RWPE2 (cell line): ENCODE measurements at regions not wholly inside any gene's neighbourhood (a gene's known extent, or its start where the extent isn't known, plus 50 kb on each side); places are given as distances from the start of the nearest gene placed in this dataset.

ENCODE experiments used
- ATAC-seq: fragments of 200-7000 bp; cut with Tn5 transposase; 3 replicates; pipeline ENCODE4 v1.9.1; 2021; ENCODE audit warnings: low read depth
- DNase-seq: peaks from one replicate; pipeline ENCODE4 v3.0.0-alpha.2; 2020; ENCODE audit warnings: low spot score
- H3K27ac ChIP-seq: fragments of 450-650 bp; 2 replicates; pipeline ENCODE4 v1.5.1; 2017; ENCODE audit warnings: mild to moderate bottlenecking; ENCODE audit not compliant: poor library complexity, severe bottlenecking
- H3K27me3 ChIP-seq: fragments of 250-450 bp; sonication (Bioruptor Pico); 2 replicates; pipeline ENCODE4 v1.5.1; 2021; ENCODE audit warnings: mild to moderate bottlenecking, moderate library complexity; ENCODE audit not compliant: insufficient read depth, poor library complexity, severe bottlenecking
- H3K36me3 ChIP-seq: fragments of 250-450 bp; sonication (Bioruptor Pico); 2 replicates; pipeline ENCODE4 v1.5.1; 2020; ENCODE audit warnings: low read depth, mild to moderate bottlenecking, moderate library complexity
- H3K4me1 ChIP-seq: fragments of 250-450 bp; sonication (Bioruptor Pico); 2 replicates; pipeline ENCODE4 v1.5.1; 2021; ENCODE audit warnings: mild to moderate bottlenecking, moderate library complexity; ENCODE audit not compliant: insufficient read depth, poor library complexity, severe bottlenecking
- H3K4me3 ChIP-seq: fragments of 250-450 bp; sonication (Bioruptor Pico); 2 replicates; pipeline ENCODE4 v1.5.1; 2021; ENCODE audit warnings: mild to moderate bottlenecking, moderate library complexity; ENCODE audit not compliant: severe bottlenecking
- H3K9me3 ChIP-seq: fragments of 250-450 bp; sonication (Bioruptor Pico); 2 replicates; pipeline ENCODE4 v1.5.1; 2021; ENCODE audit warnings: mild to moderate bottlenecking, moderate library complexity; ENCODE audit not compliant: severe bottlenecking
- CTCF ChIP-seq: fragments of 450-650 bp; IDR thresholded peaks from one replicate; pipeline ENCODE4 v1.5.1; 2017; ENCODE audit warnings: mild to moderate bottlenecking, moderate library complexity; ENCODE audit not compliant: poor library complexity, severe bottlenecking

GRCh38 chr6:163715846-163716245 lies 301.3 kb downstream of the QKI start:
- H3K36me3 ChIP-seq, result no peaks in the 10 kb centered on the region
- H3K4me1 ChIP-seq, result no peaks in the 10 kb centered on the region
- ATAC-seq (no peak), DNase-seq (no peak)
- H3K27me3 ChIP-seq, result no peaks in the 10 kb centered on the region
- no peak overlapping the region for H3K27ac ChIP-seq
- H3K9me3 ChIP-seq, result no peaks in the 10 kb centered on the region
- TF ChIP-seq CTCF, result no peak
- no peak overlapping the region for H3K4me3 ChIP-seq

GRCh38 chr6:163714179-163714578 lies 299.7 kb downstream of the QKI start:
- no peak for DNase-seq
- ATAC-seq, result no peak
- no peaks in the 10 kb centered on the region for H3K9me3 ChIP-seq

GRCh38 chr6:163712981-163713380 lies 298.5 kb downstream of the QKI start:
- Histone ChIP-seq H3K4me3 (no peak overlapping the region), H3K9me3 (no peaks in the 10 kb centered on the region), H3K4me1 (no peaks in the 10 kb centered on the region), H3K27ac (no peak overlapping the region), H3K36me3 (no peaks in the 10 kb centered on the region), H3K27me3 (no peaks in the 10 kb centered on the region)
- no peak for ATAC-seq
- DNase-seq, result no peak
- no peak for TF ChIP-seq CTCF

More at GRCh38 chr6:163714179-163714578, 299.7 kb downstream of the QKI start:
- no peaks in the 10 kb centered on the region for H3K4me1 ChIP-seq
- H3K27ac ChIP-seq, result no peak overlapping the region
- TF ChIP-seq CTCF, result no peak
- H3K36me3 ChIP-seq, result no peaks in the 10 kb centered on the region
- no peaks in the 10 kb centered on the region for H3K27me3 ChIP-seq
- H3K4me3 ChIP-seq, result no peak overlapping the region

GRCh38 chr6:163712566-163712961 lies 298.0 kb downstream of the QKI start:
- H3K27ac ChIP-seq, result no peak overlapping the region

More at GRCh38 chr6:163712566-163712961, 298.0 kb downstream of the QKI start:
- Histone ChIP-seq H3K36me3 (no peaks in the 10 kb centered on the region), H3K4me3 (no peak overlapping the region), H3K9me3 (no peaks in the 10 kb centered on the region), H3K4me1 (no peaks in the 10 kb centered on the region), H3K27me3 (no peaks in the 10 kb centered on the region)
- DNase-seq, result no peak
- no peak for ATAC-seq
- TF ChIP-seq CTCF, result no peak
